ENCODE measurements at regions not wholly inside any gene's neighbourhood (a gene's known extent, or its start where the extent isn't known, plus 50 kb on each side); places are given as distances from the start of the nearest gene placed in this dataset.

GRCh38 chr5:163569284-163569683 is 63.9 kb downstream of the MAT2B start:
- Histone ChIP-seq H3K27me3 (ENCODE audit: insufficient read depth, low read length) (no peaks in the 10 kb centered on the region), H4K20me1 (ENCODE audit: insufficient read depth, low read length) (no peaks in the 10 kb centered on the region), H3K9me3 (ENCODE audit: low read length) (no peaks in the 10 kb centered on the region), H3K4me1 (ENCODE audit: insufficient read depth, low read length, severe bottlenecking) (no peaks in the 10 kb centered on the region), H2AFZ (ENCODE audit: low read length) (no peak overlapping the region), H3F3A (ENCODE audit: insufficient read depth, low read length) (no peaks in the 10 kb centered on the region), H3K9me2 (ENCODE audit: low read depth, low read length) (no peaks in the 10 kb centered on the region), H3K27ac (ENCODE audit: low read depth, low read length, poor library complexity, severe bottlenecking) (no peak overlapping the region), H3K4me3 (ENCODE audit: low read depth, low read length, poor library complexity, severe bottlenecking) (no peak overlapping the region), H3K36me3 (ENCODE audit: insufficient read depth, low read length) (no peaks in the 10 kb centered on the region), H3K79me2 (ENCODE audit: insufficient read depth, low read length) (no peaks in the 10 kb centered on the region), H3K9ac (ENCODE audit: low read length) (no peak overlapping the region), H3K4me2 (ENCODE audit: low read length) (no peak overlapping the region)
- TF ChIP-seq, protein P1, sequence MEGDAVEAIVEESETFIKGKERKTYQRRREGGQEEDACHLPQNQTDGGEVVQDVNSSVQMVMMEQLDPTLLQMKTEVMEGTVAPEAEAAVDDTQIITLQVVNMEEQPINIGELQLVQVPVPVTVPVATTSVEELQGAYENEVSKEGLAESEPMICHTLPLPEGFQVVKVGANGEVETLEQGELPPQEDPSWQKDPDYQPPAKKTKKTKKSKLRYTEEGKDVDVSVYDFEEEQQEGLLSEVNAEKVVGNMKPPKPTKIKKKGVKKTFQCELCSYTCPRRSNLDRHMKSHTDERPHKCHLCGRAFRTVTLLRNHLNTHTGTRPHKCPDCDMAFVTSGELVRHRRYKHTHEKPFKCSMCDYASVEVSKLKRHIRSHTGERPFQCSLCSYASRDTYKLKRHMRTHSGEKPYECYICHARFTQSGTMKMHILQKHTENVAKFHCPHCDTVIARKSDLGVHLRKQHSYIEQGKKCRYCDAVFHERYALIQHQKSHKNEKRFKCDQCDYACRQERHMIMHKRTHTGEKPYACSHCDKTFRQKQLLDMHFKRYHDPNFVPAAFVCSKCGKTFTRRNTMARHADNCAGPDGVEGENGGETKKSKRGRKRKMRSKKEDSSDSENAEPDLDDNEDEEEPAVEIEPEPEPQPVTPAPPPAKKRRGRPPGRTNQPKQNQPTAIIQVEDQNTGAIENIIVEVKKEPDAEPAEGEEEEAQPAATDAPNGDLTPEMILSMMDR (IDR thresholded peaks at IDR 0.05; ENCODE audit: low read length): no peak
- TF ChIP-seq EZH2 (IDR thresholded peaks at IDR 0.05; ENCODE audit: borderline replicate concordance, low read length): no peak

DNA sequence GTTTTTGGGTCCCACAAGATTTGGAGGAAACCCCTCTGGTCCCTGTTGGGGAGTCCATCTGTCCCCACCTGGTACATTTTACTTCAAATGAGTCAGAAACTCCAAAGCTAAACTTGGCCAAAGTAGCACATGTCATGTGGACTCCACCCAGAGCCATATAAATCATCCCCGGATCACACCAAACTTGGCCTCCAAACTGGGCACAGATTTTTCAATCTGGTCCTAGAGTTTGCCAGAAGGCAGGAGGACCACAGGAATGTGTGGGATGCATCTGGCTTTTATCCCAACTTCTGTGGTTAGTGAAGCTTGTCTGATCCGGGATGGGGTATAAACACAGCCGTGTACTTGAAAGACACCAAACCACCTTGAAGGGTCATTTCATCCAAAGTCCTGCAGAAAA is 66.3 kb downstream of the MAT2B start:
- Histone ChIP-seq H3K9ac (ENCODE audit: low read length) (no peak overlapping the region), H3K4me2 (ENCODE audit: low read length) (no peak overlapping the region), H3K27ac (ENCODE audit: low read depth, low read length, poor library complexity, severe bottlenecking) (no peak overlapping the region), H3F3A (ENCODE audit: insufficient read depth, low read length) (no peaks in the 10 kb centered on the region), H3K4me3 (ENCODE audit: low read depth, low read length, poor library complexity, severe bottlenecking) (no peak overlapping the region), H3K9me2 (ENCODE audit: low read depth, low read length) (no peaks in the 10 kb centered on the region), H3K9me3 (ENCODE audit: low read length) (no peaks in the 10 kb centered on the region), H3K4me1 (ENCODE audit: insufficient read depth, low read length, severe bottlenecking) (no peaks in the 10 kb centered on the region), H3K36me3 (ENCODE audit: insufficient read depth, low read length) (no peaks in the 10 kb centered on the region), H3K79me2 (ENCODE audit: insufficient read depth, low read length) (no peaks in the 10 kb centered on the region), H3K27me3 (ENCODE audit: insufficient read depth, low read length) (no peaks in the 10 kb centered on the region), H4K20me1 (ENCODE audit: insufficient read depth, low read length) (no peaks in the 10 kb centered on the region), H2AFZ (ENCODE audit: low read length) (no peak overlapping the region)
- TF ChIP-seq, protein P1 (IDR thresholded peaks at IDR 0.05; ENCODE audit: low read length): no peak
- no peak for TF ChIP-seq EZH2 (IDR thresholded peaks at IDR 0.05; ENCODE audit: borderline replicate concordance, low read length)

DNA sequence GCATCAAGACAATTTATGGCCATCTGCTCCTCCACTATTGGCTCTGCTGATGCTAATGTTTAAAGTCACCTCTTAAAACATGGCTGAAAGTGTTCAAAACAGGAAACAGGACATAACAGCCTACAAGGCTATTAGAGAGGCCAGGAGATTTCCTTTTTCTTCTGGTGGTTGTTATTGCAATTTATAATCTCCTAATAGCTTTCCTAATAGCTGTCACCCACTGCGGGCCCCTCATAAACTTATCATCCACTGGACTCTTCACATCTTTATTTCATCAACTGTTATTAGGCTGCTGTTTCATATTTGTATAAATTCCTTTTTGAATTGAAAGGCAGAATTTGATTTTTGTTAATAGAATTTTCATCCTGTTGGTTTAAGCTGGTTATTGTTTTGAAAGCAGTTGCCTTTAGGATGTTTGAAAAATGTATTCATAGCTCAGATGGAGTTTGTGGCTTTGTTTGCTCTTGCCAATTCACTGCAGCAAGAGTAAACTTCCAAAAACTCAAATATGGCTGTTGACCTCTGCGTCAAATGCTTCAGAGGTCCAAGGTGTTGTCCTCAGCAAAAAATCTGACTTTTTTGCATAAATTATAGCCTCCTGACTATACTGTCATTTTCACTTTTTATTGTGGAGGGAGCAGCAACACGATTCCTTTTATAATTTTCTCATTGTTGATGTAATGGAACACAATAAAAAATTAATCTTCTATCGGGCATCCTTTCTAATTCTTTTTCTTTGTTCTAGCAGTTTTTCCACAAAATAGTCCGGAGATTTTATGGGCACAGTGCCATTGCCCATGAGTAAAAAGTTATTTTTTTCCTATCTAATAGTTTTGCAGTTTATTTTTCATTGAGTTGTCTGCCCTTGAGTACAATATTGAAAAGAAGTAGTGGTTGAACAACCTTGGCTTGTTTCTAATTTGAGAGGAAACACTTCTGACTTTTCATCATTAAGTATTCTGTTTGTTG is 69.3 kb downstream of the MAT2B start:
- Histone ChIP-seq H3K4me1 (ENCODE audit: insufficient read depth, low read length, severe bottlenecking) (no peaks in the 10 kb centered on the region), H3K4me2 (ENCODE audit: low read length) (no peak overlapping the region), H3K4me3 (ENCODE audit: low read depth, low read length, poor library complexity, severe bottlenecking) (no peak overlapping the region), H3K9ac (ENCODE audit: low read length) (no peak overlapping the region), H3K9me2 (ENCODE audit: low read depth, low read length) (no peaks in the 10 kb centered on the region), H3K27me3 (ENCODE audit: insufficient read depth, low read length) (no peaks in the 10 kb centered on the region), H3K79me2 (ENCODE audit: insufficient read depth, low read length) (no peaks in the 10 kb centered on the region), H3K36me3 (ENCODE audit: insufficient read depth, low read length) (no peaks in the 10 kb centered on the region), H3F3A (ENCODE audit: insufficient read depth, low read length) (no peaks in the 10 kb centered on the region), H3K27ac (ENCODE audit: low read depth, low read length, poor library complexity, severe bottlenecking) (no peak overlapping the region), H3K9me3 (ENCODE audit: low read length) (no peaks in the 10 kb centered on the region), H4K20me1 (ENCODE audit: insufficient read depth, low read length) (no peaks in the 10 kb centered on the region), H2AFZ (ENCODE audit: low read length) (no peak overlapping the region)
- TF ChIP-seq, protein P1 (IDR thresholded peaks at IDR 0.05; ENCODE audit: low read length): no peak
- TF ChIP-seq EZH2 (IDR thresholded peaks at IDR 0.05; ENCODE audit: borderline replicate concordance, low read length): no peak
